NOMO-1 treated with dmso at 0.1 percent for 144 hours (cell line): ENCODE measurements at regions not wholly inside any gene's neighbourhood (a gene's known extent, or its start where the extent isn't known, plus 50 kb on each side); places are given as distances from the start of the nearest gene placed in this dataset.

ENCODE experiments used
- DNase-seq: peaks from one replicate; lab custom pipeline; 2025; ENCODE audit not compliant: unreplicated experiment; lab: John Stamatoyannopoulos, UW

- DNase-seq = no peak
Measured at GRCh38 chr5:167167191-167167795, 1124.2 kb upstream of the WWC1 start.

GRCh38 chr5:167168971-167169370 is 1122.5 kb upstream of the WWC1 start:
- DNase-seq = no peak

- no peak for DNase-seq
Measured at GRCh38 chr5:167171056-167171455, 1120.4 kb upstream of the WWC1 start.

- no peak for DNase-seq
Measured at GRCh38 chr5:167177736-167178135, 1113.7 kb upstream of the WWC1 start.

GRCh38 chr5:167180906-167181305 is 1110.5 kb upstream of the WWC1 start:
- no peak for DNase-seq

GRCh38 chr5:167205881-167206280 is 1085.6 kb upstream of the WWC1 start:
- no peak for DNase-seq

- no peak for DNase-seq
Measured at GRCh38 chr5:167207081-167207480, 1084.4 kb upstream of the WWC1 start.

- no peak for DNase-seq
Measured at GRCh38 chr5:167208911-167209310, 1082.5 kb upstream of the WWC1 start.

GRCh38 chr5:167217097-167217743 is 1074.2 kb upstream of the WWC1 start:
- no peak for DNase-seq

GRCh38 chr5:167219298-167219697 is 1072.1 kb upstream of the WWC1 start:
- DNase-seq = no peak

GRCh38 chr5:167226386-167226785 is 1065.1 kb upstream of the WWC1 start:
- DNase-seq = no peak

GRCh38 chr5:167228134-167228533 is 1063.3 kb upstream of the WWC1 start:
- no peak for DNase-seq

GRCh38 chr5:167229751-167230150 is 1061.7 kb upstream of the WWC1 start:
- no peak for DNase-seq

- DNase-seq = no peak
Measured at GRCh38 chr5:167230414-167230813, 1061.0 kb upstream of the WWC1 start.

GRCh38 chr5:167232675-167233311 is 1058.7 kb upstream of the WWC1 start:
- DNase-seq = no peak

- no peak for DNase-seq
Measured at GRCh38 chr5:167233507-167234220, 1057.8 kb upstream of the WWC1 start.

GRCh38 chr5:167241436-167242067 is 1049.9 kb upstream of the WWC1 start:
- no peak for DNase-seq

GRCh38 chr5:167242701-167243100 is 1048.7 kb upstream of the WWC1 start:
- no peak for DNase-seq

- DNase-seq = no peak
Measured at GRCh38 chr5:167243463-167243862, 1048.0 kb upstream of the WWC1 start.

GRCh38 chr5:167244583-167244982 is 1046.9 kb upstream of the WWC1 start:
- DNase-seq = no peak

- DNase-seq = no peak
Measured at GRCh38 chr5:167245868-167246267, 1045.6 kb upstream of the WWC1 start.
